WERI-Rb-1 (cell line): ENCODE measurements at regions not wholly inside any gene's neighbourhood (a gene's known extent, or its start where the extent isn't known, plus 50 kb on each side); places are given as distances from the start of the nearest gene placed in this dataset.

Experiments used
- DNase-seq: peaks from one replicate; pipeline ENCODE4 v3.0.0-alpha.2; 2020
- H3K27ac ChIP-seq: fragments of 250-450 bp; sonication (Bioruptor Pico); 2 replicates; pipeline ENCODE4 v1.5.1; 2020; ENCODE audit warnings: mild to moderate bottlenecking, moderate library complexity
- H3K27me3 ChIP-seq: fragments of 250-450 bp; sonication (Bioruptor Pico); 2 replicates; pipeline ENCODE4 v1.5.1; 2021; ENCODE audit warnings: mild to moderate bottlenecking, low read depth, moderate library complexity; ENCODE audit not compliant: insufficient read depth, severe bottlenecking
- H3K36me3 ChIP-seq: fragments of 250-450 bp; sonication (Bioruptor Pico); 2 replicates; pipeline ENCODE4 v1.5.1; 2020; ENCODE audit warnings: mild to moderate bottlenecking, moderate library complexity
- H3K4me3 ChIP-seq: 2 replicates; pipeline ENCODE4 v1.5.1; 2011; ENCODE audit warnings: low read depth, mild to moderate bottlenecking, control low read depth, low read length
- H3K9me3 ChIP-seq: fragments of 250-450 bp; sonication (Bioruptor Pico); 2 replicates; pipeline ENCODE4 v1.5.1; 2021; ENCODE audit warnings: mild to moderate bottlenecking, moderate library complexity; ENCODE audit not compliant: severe bottlenecking
- CTCF ChIP-seq: IDR thresholded peaks from 2 replicates; pipeline ENCODE4 v1.5.1; 2011; ENCODE audit warnings: low read depth, mild to moderate bottlenecking, control low read depth, inconsistent platforms, low read length

- peak overlapping the region; percentile 82 for H3K27ac ChIP-seq
- DNase-seq, result peak; percentile 6
- H3K27me3 ChIP-seq, result no peaks in the 10 kb centered on the region
- no peak overlapping the region for H3K4me3 ChIP-seq
- TF ChIP-seq CTCF, result no peak
- H3K9me3 ChIP-seq, result no peaks in the 10 kb centered on the region
- H3K36me3 ChIP-seq, result no peaks in the 10 kb centered on the region
Measured at GRCh38 chr15:99454107-99454809, 111.5 kb upstream of the MEF2A start.

GRCh38 chr15:99454941-99455788, 110.6 kb upstream of the MEF2A start:
- Histone ChIP-seq H3K36me3 (no peaks in the 10 kb centered on the region), H3K27ac (peak overlapping the region; percentile 82), H3K4me3 (peak overlapping the region; percentile 3; the same call in 1 of the 2 replicates), H3K9me3 (no peaks in the 10 kb centered on the region), H3K27me3 (no peaks in the 10 kb centered on the region)
- peak; percentile 75 for DNase-seq
- TF ChIP-seq CTCF, result no peak

GRCh38 chr15:99455789-99456160, 110.0 kb upstream of the MEF2A start:
- Histone ChIP-seq H3K9me3 (no peaks in the 10 kb centered on the region), H3K27me3 (no peaks in the 10 kb centered on the region), H3K36me3 (no peaks in the 10 kb centered on the region), H3K4me3 (no peak overlapping the region), H3K27ac (no peak overlapping the region)
- peak; percentile 6 for DNase-seq
- TF ChIP-seq CTCF, result no peak

- no peak for TF ChIP-seq CTCF
- DNase-seq, result no peak
- Histone ChIP-seq H3K27me3 (no peaks in the 10 kb centered on the region), H3K27ac (no peak overlapping the region), H3K4me3 (no peak overlapping the region), H3K36me3 (no peaks in the 10 kb centered on the region), H3K9me3 (peaks cover 8% of the 10 kb centered on the region)
Measured at GRCh38 chr15:99464137-99464536, 101.6 kb upstream of the MEF2A start.

GRCh38 chr15:99466701-99467337, 99.0 kb upstream of the MEF2A start:
- peaks cover 8% of the 10 kb centered on the region for H3K9me3 ChIP-seq
- H3K4me3 ChIP-seq, result no peak overlapping the region
- no peaks in the 10 kb centered on the region for H3K36me3 ChIP-seq
- no peak for DNase-seq
- no peaks in the 10 kb centered on the region for H3K27me3 ChIP-seq
- no peak for TF ChIP-seq CTCF
- no peak overlapping the region for H3K27ac ChIP-seq
